Fibroblast of the aortic adventitia (primary cell): ENCODE measurements at regions not wholly inside any gene's neighbourhood (a gene's known extent, or its start where the extent isn't known, plus 50 kb on each side); places are given as distances from the start of the nearest gene placed in this dataset.
A peak's percentile ranks its signal among the peaks of the same experiment; 100 is the strongest.

ENCODE experiments used
- DNase-seq: peaks from one replicate; pipeline ENCODE4 v3.0.0-alpha.2; 2010; ENCODE audit warnings: low read depth
- H3K4me3 ChIP-seq: 2 replicates; pipeline ENCODE4 v1.5.1; 2011; ENCODE audit warnings: low read depth, mild to moderate bottlenecking, control low read depth, low read length, moderate library complexity
- CTCF ChIP-seq: IDR thresholded peaks from 2 replicates; pipeline ENCODE4 v1.5.1; 2011; ENCODE audit warnings: mild to moderate bottlenecking, low read length, control low read depth, inconsistent platforms; ENCODE audit not compliant: insufficient read depth

- DNase-seq, result no peak
- TF ChIP-seq CTCF, result no peak
- H3K4me3 ChIP-seq, result no peak overlapping the region
Measured at GRCh38 chr3:22371036-22371435, 620.0 kb upstream of the ZNF385D start.

- no peak for DNase-seq
- H3K4me3 ChIP-seq, result no peak overlapping the region
Measured at GRCh38 chr3:22371607-22372291, 620.7 kb upstream of the ZNF385D start.

GRCh38 chr3:22372292-22373062 is 621.5 kb upstream of the ZNF385D start:
- H3K4me3 ChIP-seq, result peak overlapping the region; percentile 7
- no peak for DNase-seq

More at GRCh38 chr3:22371607-22372291, 620.7 kb upstream of the ZNF385D start:
- no peak for TF ChIP-seq CTCF

GRCh38 chr3:22373182-22373581 is 622.2 kb upstream of the ZNF385D start:
- no peak for TF ChIP-seq CTCF
- DNase-seq, result no peak
- no peak overlapping the region for H3K4me3 ChIP-seq

More at GRCh38 chr3:22372292-22373062, 621.5 kb upstream of the ZNF385D start:
- TF ChIP-seq CTCF, result no peak

DNA sequence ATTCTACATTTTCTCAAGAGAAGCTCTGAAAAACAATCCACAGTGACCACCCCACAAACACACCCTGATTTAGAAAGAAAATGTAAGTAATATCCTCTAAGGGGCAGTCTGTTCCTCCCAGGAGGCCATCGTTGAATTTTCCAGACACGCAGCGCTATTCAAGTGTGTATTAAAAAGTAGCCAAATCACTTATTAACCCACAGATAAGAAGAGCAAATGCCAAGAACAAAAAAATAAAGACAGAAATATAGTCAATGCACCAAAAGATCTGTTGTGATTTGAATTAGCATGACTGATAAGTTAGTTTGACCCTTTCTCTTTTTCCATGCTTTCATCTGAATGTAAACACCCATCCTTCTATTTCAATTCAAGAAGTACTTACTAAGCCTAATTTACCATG is 622.8 kb upstream of the ZNF385D start:
- TF ChIP-seq CTCF, result no peak

GRCh38 chr3:22377421-22377820 is 626.4 kb upstream of the ZNF385D start:
- peak; percentile 51 for DNase-seq

More for the DNA sequence above, 622.8 kb upstream of the ZNF385D start:
- no peak overlapping the region for H3K4me3 ChIP-seq
- no peak for DNase-seq

More at GRCh38 chr3:22377421-22377820, 626.4 kb upstream of the ZNF385D start:
- no peak overlapping the region for H3K4me3 ChIP-seq
- TF ChIP-seq CTCF, result no peak
